Naive B cell (primary cell): ENCODE measurements at regions not wholly inside any gene's neighbourhood (a gene's known extent, or its start where the extent isn't known, plus 50 kb on each side); places are given as distances from the start of the nearest gene placed in this dataset.

Experiments
- ATAC-seq, 2 donors: fragments of 150-1000 bp; cut with Tn5 transposase; 2 replicates each; pipeline ENCODE4 v1.10.0; 2021; ENCODE audit warnings: low read depth in 2 of 2, mild to moderate bottlenecking in 2 of 2, moderate library complexity in 2 of 2
- DNase-seq: peaks from one replicate; pipeline ENCODE4 v3.0.0; 2022
- H3K27ac Mint-ChIP-seq, 6 donors: one replicate each; pipeline ENCODE4 v1.8.0; 2020 to 2022; ENCODE audit warnings: mild to moderate bottlenecking in 6 of 6, mixed read lengths in 6 of 6, moderate library complexity in 5 of 6, inconsistent platforms in 2 of 6
- H3K27me3 Mint-ChIP-seq, 3 donors: one replicate each; pipeline ENCODE4 v1.8.0; 2021 to 2022; ENCODE audit warnings: mixed read lengths in 3 of 3, mild to moderate bottlenecking in 1 of 3
- H3K36me3 Mint-ChIP-seq, 2 donors: one replicate each; pipeline ENCODE4 v1.8.0; 2020 to 2022; ENCODE audit warnings: mixed read lengths in 2 of 2, inconsistent platforms in 1 of 2, mild to moderate bottlenecking in 1 of 2
- H3K4me1 Mint-ChIP-seq, 3 donors: one replicate each; pipeline ENCODE4 v1.8.0; 2020 to 2022; ENCODE audit warnings: mixed read lengths in 3 of 3, inconsistent platforms in 1 of 3, mild to moderate bottlenecking in 1 of 3, moderate library complexity in 1 of 3
- H3K4me3 Mint-ChIP-seq, 8 donors: one replicate each; pipeline ENCODE4 v1.8.0; 2020 to 2022; ENCODE audit warnings: mild to moderate bottlenecking in 8 of 8, mixed read lengths in 8 of 8, moderate library complexity in 8 of 8, inconsistent platforms in 2 of 8
- H3K9me3 Mint-ChIP-seq, 7 donors: one replicate each; pipeline ENCODE4 v1.8.0; 2020 to 2022; ENCODE audit warnings: mixed read lengths in 7 of 7, mild to moderate bottlenecking in 5 of 7, inconsistent platforms in 2 of 7, moderate library complexity in 1 of 7

- Mint-ChIP-seq H3K4me3 (no peak overlapping the region), H3K9me3 (peaks cover 0 to 5% (median 0%) of the 10 kb centered on the region in 7 donors), H3K4me1 (no peaks in the 10 kb centered on the region), H3K36me3 (peaks cover 0 to 8% of the 10 kb centered on the region in 2 donors), H3K27ac (no peak overlapping the region), H3K27me3 (peaks cover 40 to 53% (median 52%) of the 10 kb centered on the region in 3 donors)
- no peak for DNase-seq
- ATAC-seq, result no peak
Observed at GRCh38 chr17:65438708-65439294, 122.6 kb downstream of the AXIN2 start.

- DNase-seq (no peak), ATAC-seq (no peak)
- Mint-ChIP-seq H3K4me3 (no peak overlapping the region), H3K9me3 (peaks cover 0 to 8% (median 2%) of the 10 kb centered on the region in 7 donors), H3K27ac (no peak overlapping the region), H3K4me1 (no peaks in the 10 kb centered on the region), H3K36me3 (peaks cover 0 to 8% of the 10 kb centered on the region in 2 donors), H3K27me3 (peaks cover 33 to 56% (median 47%) of the 10 kb centered on the region in 3 donors)
Observed at GRCh38 chr17:65438173-65438572, 123.3 kb downstream of the AXIN2 start.

- no peak for ATAC-seq
- Mint-ChIP-seq H3K4me1 (no peaks in the 10 kb centered on the region), H3K27ac (no peak overlapping the region), H3K27me3 (peaks cover 29 to 47% (median 45%) of the 10 kb centered on the region in 3 donors), H3K4me3 (no peak overlapping the region), H3K36me3 (peaks cover 0 to 15% of the 10 kb centered on the region in 2 donors), H3K9me3 (peaks cover 2 to 18% (median 8%) of the 10 kb centered on the region in 7 donors)
- no peak for DNase-seq
Observed at GRCh38 chr17:65436871-65437270, 124.6 kb downstream of the AXIN2 start.

- Mint-ChIP-seq H3K36me3 (peaks cover 0 to 20% of the 10 kb centered on the region in 2 donors), H3K27ac (no peak overlapping the region), H3K4me1 (no peaks in the 10 kb centered on the region), H3K4me3 (no peak overlapping the region), H3K9me3 (peaks cover 6 to 36% (median 11%) of the 10 kb centered on the region in 7 donors), H3K27me3 (peaks cover 25 to 35% (median 34%) of the 10 kb centered on the region in 3 donors)
- DNase-seq (no peak), ATAC-seq (no peak)
Observed at GRCh38 chr17:65434878-65435277, 126.6 kb downstream of the AXIN2 start.

GRCh38 chr17:65434251-65434650 is 127.2 kb downstream of the AXIN2 start:
- H3K27ac Mint-ChIP-seq, result no peak overlapping the region
- peaks cover 6 to 42% (median 14%) of the 10 kb centered on the region in 7 donors for H3K9me3 Mint-ChIP-seq
- DNase-seq (no peak), ATAC-seq (no peak)
- H3K4me3 Mint-ChIP-seq, result no peak overlapping the region
- no peaks in the 10 kb centered on the region for H3K4me1 Mint-ChIP-seq
- H3K27me3 Mint-ChIP-seq, result peaks cover 20 to 32% (median 27%) of the 10 kb centered on the region in 3 donors
- H3K36me3 Mint-ChIP-seq, result peaks cover 0 to 20% of the 10 kb centered on the region in 2 donors

GRCh38 chr17:65433592-65433991 is 127.9 kb downstream of the AXIN2 start:
- peaks cover 14 to 29% (median 21%) of the 10 kb centered on the region in 3 donors for H3K27me3 Mint-ChIP-seq
- no peak for DNase-seq
- H3K27ac Mint-ChIP-seq, result peak overlapping the region in 1 of 6 donors; percentile 35
- no peaks in the 10 kb centered on the region for H3K4me1 Mint-ChIP-seq
- no peak for ATAC-seq
- H3K9me3 Mint-ChIP-seq, result peaks cover 9 to 43% (median 15%) of the 10 kb centered on the region in 7 donors
- H3K36me3 Mint-ChIP-seq, result peaks cover 0 to 16% of the 10 kb centered on the region in 2 donors
- H3K4me3 Mint-ChIP-seq, result no peak overlapping the region

GRCh38 chr17:65433157-65433556 is 128.3 kb downstream of the AXIN2 start:
- peak overlapping the region in 1 of 6 donors; percentile 35 for H3K27ac Mint-ChIP-seq
- ATAC-seq (no peak), DNase-seq (no peak)
- H3K27me3 Mint-ChIP-seq, result peaks cover 9 to 24% (median 16%) of the 10 kb centered on the region in 3 donors
- H3K36me3 Mint-ChIP-seq, result peaks cover 0 to 12% of the 10 kb centered on the region in 2 donors
- H3K9me3 Mint-ChIP-seq, result peaks cover 9 to 46% (median 15%) of the 10 kb centered on the region in 7 donors
- H3K4me3 Mint-ChIP-seq, result no peak overlapping the region
- H3K4me1 Mint-ChIP-seq, result no peaks in the 10 kb centered on the region

- DNase-seq, result no peak
- H3K9me3 Mint-ChIP-seq, result peaks cover 12 to 62% (median 18%) of the 10 kb centered on the region in 7 donors
- H3K4me1 Mint-ChIP-seq, result no peaks in the 10 kb centered on the region
- no peak overlapping the region for H3K4me3 Mint-ChIP-seq
- H3K27ac Mint-ChIP-seq, result no peak overlapping the region
- no peak for ATAC-seq
- peaks cover 0 to 12% of the 10 kb centered on the region in 2 donors for H3K36me3 Mint-ChIP-seq
- H3K27me3 Mint-ChIP-seq, result peaks cover 6 to 10% (median 9%) of the 10 kb centered on the region in 3 donors
Observed at GRCh38 chr17:65431116-65431515, 130.3 kb downstream of the AXIN2 start.

- H3K27ac Mint-ChIP-seq, result no peak overlapping the region
- H3K36me3 Mint-ChIP-seq, result peaks cover 0 to 12% of the 10 kb centered on the region in 2 donors
- ATAC-seq, result no peak
- H3K4me1 Mint-ChIP-seq, result no peaks in the 10 kb centered on the region
- H3K9me3 Mint-ChIP-seq, result peaks cover 19 to 70% (median 23%) of the 10 kb centered on the region in 7 donors
- no peak for DNase-seq
- H3K27me3 Mint-ChIP-seq, result peaks cover 5 to 9% (median 6%) of the 10 kb centered on the region in 3 donors
- H3K4me3 Mint-ChIP-seq, result no peak overlapping the region
Observed at GRCh38 chr17:65430209-65430833, 131.1 kb downstream of the AXIN2 start.

GRCh38 chr17:65423346-65424140 is 137.9 kb downstream of the AXIN2 start:
- H3K27me3 Mint-ChIP-seq, result peaks cover 9 to 21% (median 15%) of the 10 kb centered on the region in 3 donors
- ATAC-seq (no peak), DNase-seq (no peak)
- H3K9me3 Mint-ChIP-seq, result peaks cover 9 to 47% (median 16%) of the 10 kb centered on the region in 7 donors
- H3K4me3 Mint-ChIP-seq, result no peak overlapping the region
- H3K36me3 Mint-ChIP-seq, result no peaks in the 10 kb centered on the region
- no peaks in the 10 kb centered on the region for H3K4me1 Mint-ChIP-seq
- no peak overlapping the region for H3K27ac Mint-ChIP-seq

- Mint-ChIP-seq H3K27ac (no peak overlapping the region), H3K4me1 (no peaks in the 10 kb centered on the region), H3K4me3 (no peak overlapping the region), H3K27me3 (peaks cover 6 to 21% (median 13%) of the 10 kb centered on the region in 3 donors), H3K36me3 (no peaks in the 10 kb centered on the region), H3K9me3 (peaks cover 0 to 6% (median 0%) of the 10 kb centered on the region in 7 donors)
- DNase-seq (no peak), ATAC-seq (no peak)
Observed at GRCh38 chr17:65418622-65419021, 142.8 kb downstream of the AXIN2 start.

GRCh38 chr17:65417406-65418221 is 143.8 kb downstream of the AXIN2 start:
- H3K27me3 Mint-ChIP-seq, result peaks cover 6 to 21% (median 9%) of the 10 kb centered on the region in 3 donors
- no peak overlapping the region for H3K4me3 Mint-ChIP-seq
- H3K36me3 Mint-ChIP-seq, result no peaks in the 10 kb centered on the region
- H3K27ac Mint-ChIP-seq, result no peak overlapping the region
- ATAC-seq, result no peak
- H3K4me1 Mint-ChIP-seq, result no peaks in the 10 kb centered on the region
- DNase-seq, result no peak
- peaks cover 0 to 6% (median 0%) of the 10 kb centered on the region in 7 donors for H3K9me3 Mint-ChIP-seq

GRCh38 chr17:65415991-65416390 is 145.5 kb downstream of the AXIN2 start:
- Mint-ChIP-seq H3K4me3 (no peak overlapping the region), H3K4me1 (no peaks in the 10 kb centered on the region), H3K9me3 (peaks cover 0 to 6% (median 0%) of the 10 kb centered on the region in 7 donors), H3K27ac (no peak overlapping the region), H3K36me3 (no peaks in the 10 kb centered on the region), H3K27me3 (peaks cover 0 to 10% (median 7%) of the 10 kb centered on the region in 3 donors)
- no peak for DNase-seq
- ATAC-seq, result no peak
